ENCODE measurements at regions not wholly inside any gene's neighbourhood (a gene's known extent, or its start where the extent isn't known, plus 50 kb on each side); places are given as distances from the start of the nearest gene placed in this dataset.

DNA sequence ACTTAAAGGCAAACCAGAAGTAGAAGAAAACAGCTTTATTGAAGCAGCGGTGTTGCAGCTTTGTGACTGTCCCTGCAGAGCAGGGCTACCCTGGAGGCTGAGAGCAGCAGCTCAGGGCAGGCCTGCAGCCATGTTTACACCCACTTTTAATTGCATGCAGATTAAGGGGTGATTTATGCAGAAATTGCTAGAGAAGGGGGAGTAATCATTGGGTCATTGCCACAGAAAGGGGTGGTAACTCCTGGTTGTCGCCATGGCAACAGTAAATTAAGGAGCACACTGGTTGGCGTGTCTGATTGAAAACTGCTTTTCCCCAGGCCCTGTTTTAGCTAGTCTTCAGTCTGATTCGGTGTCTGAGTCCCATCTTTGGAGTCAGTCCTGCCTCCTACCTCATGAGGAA lies 195.4 kb upstream of the HDAC4 start:
- DNase-seq (ENCODE audit: unreplicated experiment) = no peak
- no TSS peak for BruUV-seq (replicated peaks)
- Mint-ChIP-seq H3K9me3 (ENCODE audit: unreplicated experiment) (peaks cover 23% of the 10 kb centered on the region), H3K4me3 (ENCODE audit: unreplicated experiment) (no peak overlapping the region), H3K36me3 (ENCODE audit: insufficient read depth, unreplicated experiment) (peaks cover 7% of the 10 kb centered on the region), H3K4me1 (ENCODE audit: insufficient read depth, unreplicated experiment) (no peaks in the 10 kb centered on the region), H3K27ac (ENCODE audit: low read depth, unreplicated experiment) (no peak overlapping the region), H3K27me3 (ENCODE audit: insufficient read depth, unreplicated experiment) (no peaks in the 10 kb centered on the region)
- TF ChIP-seq, protein P1, sequence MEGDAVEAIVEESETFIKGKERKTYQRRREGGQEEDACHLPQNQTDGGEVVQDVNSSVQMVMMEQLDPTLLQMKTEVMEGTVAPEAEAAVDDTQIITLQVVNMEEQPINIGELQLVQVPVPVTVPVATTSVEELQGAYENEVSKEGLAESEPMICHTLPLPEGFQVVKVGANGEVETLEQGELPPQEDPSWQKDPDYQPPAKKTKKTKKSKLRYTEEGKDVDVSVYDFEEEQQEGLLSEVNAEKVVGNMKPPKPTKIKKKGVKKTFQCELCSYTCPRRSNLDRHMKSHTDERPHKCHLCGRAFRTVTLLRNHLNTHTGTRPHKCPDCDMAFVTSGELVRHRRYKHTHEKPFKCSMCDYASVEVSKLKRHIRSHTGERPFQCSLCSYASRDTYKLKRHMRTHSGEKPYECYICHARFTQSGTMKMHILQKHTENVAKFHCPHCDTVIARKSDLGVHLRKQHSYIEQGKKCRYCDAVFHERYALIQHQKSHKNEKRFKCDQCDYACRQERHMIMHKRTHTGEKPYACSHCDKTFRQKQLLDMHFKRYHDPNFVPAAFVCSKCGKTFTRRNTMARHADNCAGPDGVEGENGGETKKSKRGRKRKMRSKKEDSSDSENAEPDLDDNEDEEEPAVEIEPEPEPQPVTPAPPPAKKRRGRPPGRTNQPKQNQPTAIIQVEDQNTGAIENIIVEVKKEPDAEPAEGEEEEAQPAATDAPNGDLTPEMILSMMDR (IDR thresholded peaks at IDR 0.05; ENCODE audit: unreplicated experiment) = no peak
- ChIA-PET POLR2A (no interaction called here), CTCF (no interaction called here)
- intact Hi-C loops (cut with micrococcal nuclease) = no loop called here

DNA sequence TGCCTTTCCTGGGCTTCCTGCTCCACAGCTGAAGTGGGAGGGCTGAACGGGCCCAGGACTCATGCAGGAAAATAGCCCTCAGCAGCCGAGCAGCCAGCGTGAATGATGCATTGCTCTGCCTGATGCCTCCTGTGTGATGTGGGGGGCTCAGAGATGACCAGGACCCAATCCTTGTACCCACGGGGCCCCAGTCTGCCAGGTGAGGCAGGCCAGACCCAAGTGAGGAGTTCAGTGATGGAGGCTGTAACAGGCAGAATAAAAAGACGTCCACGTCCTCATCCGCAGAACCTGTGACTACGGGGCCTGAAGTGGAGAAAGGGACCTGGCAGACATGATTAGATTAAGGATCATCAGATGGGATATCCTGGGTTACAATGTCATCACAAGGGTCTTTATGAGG lies 194.9 kb upstream of the HDAC4 start:
- intact Hi-C loops (cut with micrococcal nuclease) = no loop called here
- ChIA-PET POLR2A (interaction anchor here (0.5 kb wide), 1 partner anchor 10 kb away, joined by 4 read pairs; no protein-coding TSS in a partner anchor), CTCF (no interaction called here)
- TF ChIP-seq, protein P1 (IDR thresholded peaks at IDR 0.05; ENCODE audit: unreplicated experiment) = no peak
- Mint-ChIP-seq H3K4me3 (ENCODE audit: unreplicated experiment) (no peak overlapping the region), H3K36me3 (ENCODE audit: insufficient read depth, unreplicated experiment) (peaks cover 7% of the 10 kb centered on the region), H3K27me3 (ENCODE audit: insufficient read depth, unreplicated experiment) (no peaks in the 10 kb centered on the region), H3K4me1 (ENCODE audit: insufficient read depth, unreplicated experiment) (no peaks in the 10 kb centered on the region), H3K27ac (ENCODE audit: low read depth, unreplicated experiment) (no peak overlapping the region), H3K9me3 (ENCODE audit: unreplicated experiment) (peaks cover 23% of the 10 kb centered on the region)
- no peak for DNase-seq (ENCODE audit: unreplicated experiment)
- BruUV-seq (replicated peaks) = no TSS peak

DNA sequence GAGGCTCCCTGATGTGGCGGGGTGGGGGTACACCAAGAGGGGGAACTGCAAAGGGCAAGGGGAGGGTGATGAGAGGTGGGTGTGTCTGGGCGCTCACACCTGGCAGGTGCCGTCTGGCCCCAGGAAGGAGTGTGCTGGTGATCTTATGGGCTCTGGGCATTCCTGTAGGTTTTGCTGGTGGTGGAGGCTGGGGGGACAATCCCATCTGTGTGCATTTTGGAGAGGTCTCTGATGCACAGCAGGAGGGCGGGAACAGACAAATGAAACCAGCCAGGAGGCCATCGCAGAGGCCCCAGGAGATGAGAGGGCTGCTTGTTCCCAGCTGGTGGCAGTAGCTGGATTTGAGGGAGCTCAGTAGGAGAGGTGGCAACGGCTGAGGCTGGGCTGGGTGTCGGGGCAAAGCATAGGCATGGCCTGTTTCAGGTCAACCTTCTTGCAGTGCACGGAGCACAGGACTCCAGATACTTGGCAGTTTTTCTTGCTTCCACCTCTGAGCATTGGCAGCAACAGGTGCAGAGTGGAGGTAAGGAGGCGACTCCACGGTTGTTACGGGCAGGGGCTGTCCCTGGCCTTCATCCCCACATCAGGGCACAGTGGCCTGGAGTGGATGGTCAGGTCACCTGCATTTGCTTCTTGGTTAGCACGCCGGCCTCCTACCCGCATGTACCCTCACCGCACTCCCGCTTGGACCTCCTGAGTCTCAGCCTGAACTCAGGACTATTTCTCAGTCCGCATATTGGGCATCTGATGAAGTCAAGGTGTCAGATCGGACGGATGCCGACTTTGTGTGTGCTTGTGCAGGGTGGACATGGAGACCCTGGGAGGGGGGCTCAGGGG lies 194.2 kb upstream of the HDAC4 start:
- no peaks in the 10 kb centered on the region for H3K4me1 Mint-ChIP-seq (ENCODE audit: insufficient read depth, unreplicated experiment)
- BruUV-seq (replicated peaks) = no TSS peak
- H3K9me3 Mint-ChIP-seq (ENCODE audit: unreplicated experiment) = peaks cover 23% of the 10 kb centered on the region
- H3K4me3 Mint-ChIP-seq (ENCODE audit: unreplicated experiment) = no peak overlapping the region
- ChIA-PET CTCF (interaction anchor here (0.6 kb wide), 1 partner anchor 469 kb away, joined by 3 read pairs; no protein-coding TSS in a partner anchor), POLR2A (interaction anchor here (0.5 kb wide), 1 partner anchor 11 kb away, joined by 4 read pairs; no protein-coding TSS in a partner anchor)
- H3K27ac Mint-ChIP-seq (ENCODE audit: low read depth, unreplicated experiment) = no peak overlapping the region
- TF ChIP-seq, protein P1 (IDR thresholded peaks at IDR 0.05; ENCODE audit: unreplicated experiment) = no peak
- no peak for DNase-seq (ENCODE audit: unreplicated experiment)
- H3K36me3 Mint-ChIP-seq (ENCODE audit: insufficient read depth, unreplicated experiment) = peaks cover 7% of the 10 kb centered on the region
- intact Hi-C loops (cut with micrococcal nuclease) = no loop called here
- H3K27me3 Mint-ChIP-seq (ENCODE audit: insufficient read depth, unreplicated experiment) = no peaks in the 10 kb centered on the region

DNA sequence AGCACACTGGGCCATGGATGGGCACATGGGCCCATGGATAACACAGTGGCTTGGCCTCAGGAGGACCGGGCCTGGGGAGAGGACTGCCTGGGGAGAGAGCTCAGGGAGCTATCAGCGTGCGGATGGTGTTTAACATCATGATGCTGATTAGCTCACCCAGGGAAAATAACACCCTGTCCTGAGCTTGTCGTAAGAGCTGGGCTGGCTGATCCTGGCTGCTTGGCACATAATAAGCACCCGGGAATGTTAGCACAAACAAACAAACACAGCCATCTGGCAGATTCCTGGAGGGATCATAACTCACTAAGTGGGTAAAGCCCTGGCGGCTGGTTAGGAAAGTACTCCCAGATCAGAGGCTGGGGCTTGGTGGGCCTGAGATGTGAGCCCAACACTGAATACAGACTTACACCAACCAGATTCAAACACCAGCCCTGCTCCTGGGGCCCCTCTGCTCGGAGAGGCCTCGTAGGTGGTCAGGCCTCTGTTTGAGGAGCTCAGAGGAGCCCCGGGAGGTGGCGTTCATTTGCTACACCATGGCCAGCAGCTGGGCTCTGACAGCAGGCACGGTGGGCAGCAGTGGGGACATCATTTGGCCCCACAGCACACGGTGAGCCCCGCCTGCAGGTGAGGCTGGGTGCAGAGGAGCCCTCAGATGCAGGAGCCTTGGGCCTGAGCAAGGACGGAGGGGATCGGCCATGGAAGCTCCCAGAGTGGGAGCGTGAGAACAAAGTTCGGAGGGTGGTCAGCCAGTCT lies 193.4 kb upstream of the HDAC4 start:
- ChIA-PET CTCF (interaction anchor here (0.6 kb wide), 1 partner anchor 469 kb away, joined by 3 read pairs; no protein-coding TSS in a partner anchor), POLR2A (no interaction called here)
- intact Hi-C loops (cut with micrococcal nuclease) = no loop called here
- Mint-ChIP-seq H3K4me3 (ENCODE audit: unreplicated experiment) (no peak overlapping the region), H3K4me1 (ENCODE audit: insufficient read depth, unreplicated experiment) (no peaks in the 10 kb centered on the region), H3K36me3 (ENCODE audit: insufficient read depth, unreplicated experiment) (peaks cover 2% of the 10 kb centered on the region), H3K27ac (ENCODE audit: low read depth, unreplicated experiment) (no peak overlapping the region), H3K9me3 (ENCODE audit: unreplicated experiment) (peaks cover 23% of the 10 kb centered on the region), H3K27me3 (ENCODE audit: insufficient read depth, unreplicated experiment) (no peaks in the 10 kb centered on the region)
- DNase-seq (ENCODE audit: unreplicated experiment) = no peak
- TF ChIP-seq, protein P1 (IDR thresholded peaks at IDR 0.05; ENCODE audit: unreplicated experiment) = no peak
- no TSS peak for BruUV-seq (replicated peaks)

Measured in MCF 10A (cell line).